Mesenchymal stem cell (in vitro differentiated cells and primary cell): ENCODE measurements at regions not wholly inside any gene's neighbourhood (a gene's known extent, or its start where the extent isn't known, plus 50 kb on each side); places are given as distances from the start of the nearest gene placed in this dataset.

Experiments used
- DNase-seq: peaks from one replicate; pipeline ENCODE4 v3.0.0-alpha.2; 2013
- H2AFZ ChIP-seq: one replicate; pipeline ENCODE4 v1.6.1; 2013; ENCODE audit warnings: low read depth, mild to moderate bottlenecking, control low read depth, inconsistent platforms, low read length, moderate library complexity
- H2AK5ac ChIP-seq: 2 replicates; pipeline ENCODE4 v1.6.1; 2013; ENCODE audit warnings: low read length, moderate library complexity, mild to moderate bottlenecking, inconsistent platforms; ENCODE audit not compliant: severe bottlenecking
- H2BK120ac ChIP-seq: one replicate; pipeline ENCODE4 v1.6.1; 2013; ENCODE audit warnings: low read depth, mild to moderate bottlenecking, inconsistent platforms, low read length, moderate library complexity
- H2BK12ac ChIP-seq, 2 experiments: one replicate each; pipeline ENCODE4 v1.6.1; 2013; ENCODE audit warnings: inconsistent platforms in 2 of 2, low read length in 2 of 2, mild to moderate bottlenecking in 2 of 2, moderate library complexity in 2 of 2, control low read depth in 1 of 2
- H2BK15ac ChIP-seq: one replicate; pipeline ENCODE4 v1.6.1; 2013; ENCODE audit warnings: mild to moderate bottlenecking, low read depth, inconsistent platforms; ENCODE audit not compliant: poor library complexity, severe bottlenecking
- H2BK5ac ChIP-seq: 2 replicates; pipeline ENCODE4 v1.6.1; 2013; ENCODE audit warnings: low read depth, mild to moderate bottlenecking, low read length, control low read depth, inconsistent platforms; ENCODE audit not compliant: poor library complexity, severe bottlenecking
- H3K14ac ChIP-seq, 2 experiments: one replicate each; pipeline ENCODE4 v1.6.1; 2013; ENCODE audit warnings: inconsistent platforms in 2 of 2, low read length in 2 of 2, control low read depth in 1 of 2, mild to moderate bottlenecking in 1 of 2, moderate library complexity in 1 of 2
- H3K18ac ChIP-seq, 2 experiments: one replicate each; pipeline ENCODE4 v1.6.1; 2013; ENCODE audit warnings: inconsistent platforms in 2 of 2, low read length in 2 of 2, control low read depth in 1 of 2, low read depth in 1 of 2, mild to moderate bottlenecking in 1 of 2
- H3K23ac ChIP-seq, 2 experiments: one replicate each; pipeline ENCODE4 v1.6.1; 2013; ENCODE audit warnings: inconsistent platforms in 2 of 2, low read length in 2 of 2, mild to moderate bottlenecking in 2 of 2, moderate library complexity in 2 of 2, control low read depth in 1 of 2
- H3K27ac ChIP-seq: 2 replicates; pipeline ENCODE4 v1.5.1; 2013; ENCODE audit warnings: mild to moderate bottlenecking, moderate library complexity, low read length, control low read depth, inconsistent platforms; ENCODE audit not compliant: poor library complexity, severe bottlenecking
- H3K27me3 ChIP-seq, 2 experiments: 2 replicates each; pipeline versions ENCODE4 v1.6.1 to v1.7.0; 2013; ENCODE audit warnings: low read length in 2 of 2, mild to moderate bottlenecking in 2 of 2, moderate library complexity in 2 of 2, control low read depth in 1 of 2, inconsistent platforms in 1 of 2; ENCODE audit not compliant: control insufficient read depth in 1 of 2, insufficient read depth in 1 of 2
- H3K36me3 ChIP-seq, 2 experiments: 2 replicates each; pipeline versions ENCODE4 v1.6.1 to v1.7.0; 2013; ENCODE audit warnings: low read length in 2 of 2, control low read depth in 1 of 2, inconsistent platforms in 1 of 2, low read depth in 1 of 2, mild to moderate bottlenecking in 1 of 2; ENCODE audit not compliant: insufficient read depth in 2 of 2, control insufficient read depth in 1 of 2
- H3K4ac ChIP-seq, 2 experiments: one replicate each; pipeline ENCODE4 v1.6.1; 2013; ENCODE audit warnings: inconsistent platforms in 2 of 2, low read length in 2 of 2, mild to moderate bottlenecking in 2 of 2, moderate library complexity in 2 of 2, control low read depth in 1 of 2, low read depth in 1 of 2
- H3K4me1 ChIP-seq: 2 replicates; pipeline ENCODE4 v1.6.1; 2013; ENCODE audit warnings: low read depth, low read length, control low read depth; ENCODE audit not compliant: control insufficient read depth, insufficient read depth
- H3K4me2 ChIP-seq: 2 replicates; pipeline ENCODE4 v1.6.1; 2013; ENCODE audit warnings: low read length, mild to moderate bottlenecking, inconsistent platforms; ENCODE audit not compliant: poor library complexity, severe bottlenecking
- H3K4me3 ChIP-seq, 2 experiments: 2 replicates each; pipeline versions ENCODE4 v1.5.1 to v1.7.0; 2013; ENCODE audit warnings: low read length in 2 of 2, mild to moderate bottlenecking in 2 of 2, control low read depth in 1 of 2, low read depth in 1 of 2; ENCODE audit not compliant: insufficient read depth in 1 of 2
- H3K79me1 ChIP-seq: replicated peaks from 2 replicates; pipeline ENCODE4 v1.6.1; 2013; ENCODE audit warnings: mild to moderate bottlenecking, control low read depth, low read length, inconsistent platforms; ENCODE audit not compliant: poor library complexity, severe bottlenecking
- H3K9ac ChIP-seq: 2 replicates; pipeline ENCODE4 v1.7.0; 2013; ENCODE audit warnings: mild to moderate bottlenecking, low read length, moderate library complexity
- H3K9me3 ChIP-seq: 2 replicates; pipeline ENCODE4 v1.7.0; 2013; ENCODE audit warnings: mild to moderate bottlenecking, low read length; ENCODE audit not compliant: control insufficient read depth
- H4K8ac ChIP-seq: one replicate; pipeline ENCODE4 v1.6.1; 2013; ENCODE audit warnings: inconsistent platforms, mild to moderate bottlenecking, low read length, moderate library complexity
- H4K91ac ChIP-seq: one replicate; pipeline ENCODE4 v1.6.1; 2013; ENCODE audit warnings: mild to moderate bottlenecking, low read length, inconsistent platforms
- WGBS: methylation state at CpG from one replicate; pipeline ENCODE4 v1.1.7; 2013; ENCODE audit warnings: mixed read lengths; 5-methylcytosine and 5-hydroxymethylcytosine counted together

DNA sequence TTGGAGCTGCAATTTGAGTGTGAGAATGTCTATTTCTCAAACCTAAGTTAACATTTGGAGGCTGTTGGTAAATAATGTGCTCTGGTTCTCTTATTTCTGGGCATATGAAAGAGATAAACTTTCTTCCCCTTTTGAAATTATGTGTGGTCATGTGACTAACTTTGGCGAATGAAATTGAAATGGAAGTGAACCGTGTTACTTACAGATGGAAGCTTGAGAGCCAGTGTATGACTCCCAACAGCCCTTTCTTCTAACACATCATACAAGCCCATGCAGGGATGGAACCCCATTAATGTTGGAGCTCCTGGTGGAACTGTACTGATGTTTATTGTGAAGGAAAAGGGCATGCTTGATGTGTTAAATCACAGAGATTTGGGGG, 725.8 kb downstream of the TSN start:
- Histone ChIP-seq H3K14ac (no peak overlapping the region), H2BK15ac (no peak overlapping the region), H2BK5ac (no peak overlapping the region), H3K4me1 (no peaks in the 10 kb centered on the region), H2AFZ (no peak overlapping the region), H3K18ac (no peak overlapping the region), H3K79me1 (no peaks in the 10 kb centered on the region), H2BK12ac (no peak overlapping the region), H3K4ac (no peak overlapping the region), H3K4me2 (no peak overlapping the region), H2AK5ac (no peak overlapping the region), H3K4me3 (no peak overlapping the region), H3K27me3 (no peaks in the 10 kb centered on the region), H4K8ac (no peak overlapping the region), H3K36me3 (no peaks in the 10 kb centered on the region), H2BK120ac (no peak overlapping the region), H3K9ac (no peak overlapping the region), H3K9me3 (no peaks in the 10 kb centered on the region), H3K23ac (no peak overlapping the region), H4K91ac (no peak overlapping the region), H3K27ac (no peak overlapping the region)
- DNase-seq: no peak
- no CpG with 5 or more reads among the region's 2 CpGs for WGBS

DNA sequence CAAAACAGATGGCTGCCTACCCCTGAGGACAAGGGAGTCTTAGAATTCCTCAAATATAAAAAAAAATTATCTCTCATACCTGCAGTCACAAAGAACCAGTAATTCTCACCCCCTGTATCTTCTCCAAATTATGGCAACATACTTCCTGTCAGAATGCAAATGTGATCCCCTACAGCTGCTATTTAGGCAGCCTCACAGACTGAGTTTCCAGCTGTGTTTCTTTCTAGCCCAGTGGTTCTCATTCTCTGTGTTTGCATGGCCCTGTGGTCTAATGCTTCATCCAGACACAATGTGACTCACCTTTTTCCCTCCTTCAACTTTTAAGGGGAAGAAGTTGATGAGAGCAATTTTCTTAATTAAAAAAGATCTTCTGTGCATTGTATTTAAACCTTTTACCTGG, 726.3 kb downstream of the TSN start:
- Histone ChIP-seq H3K27ac (no peak overlapping the region), H3K36me3 (no peaks in the 10 kb centered on the region), H2AK5ac (no peak overlapping the region), H2BK120ac (no peak overlapping the region), H2AFZ (no peak overlapping the region), H3K79me1 (no peaks in the 10 kb centered on the region), H4K8ac (no peak overlapping the region), H3K4me1 (no peaks in the 10 kb centered on the region), H3K23ac (no peak overlapping the region), H3K9me3 (no peaks in the 10 kb centered on the region), H3K9ac (no peak overlapping the region), H2BK15ac (no peak overlapping the region), H3K14ac (no peak overlapping the region), H2BK5ac (no peak overlapping the region), H3K4me2 (no peak overlapping the region), H3K4ac (no peak overlapping the region), H2BK12ac (no peak overlapping the region), H3K4me3 (no peak overlapping the region), H3K27me3 (no peaks in the 10 kb centered on the region), H4K91ac (no peak overlapping the region), H3K18ac (no peak overlapping the region)
- no peak for DNase-seq

DNA sequence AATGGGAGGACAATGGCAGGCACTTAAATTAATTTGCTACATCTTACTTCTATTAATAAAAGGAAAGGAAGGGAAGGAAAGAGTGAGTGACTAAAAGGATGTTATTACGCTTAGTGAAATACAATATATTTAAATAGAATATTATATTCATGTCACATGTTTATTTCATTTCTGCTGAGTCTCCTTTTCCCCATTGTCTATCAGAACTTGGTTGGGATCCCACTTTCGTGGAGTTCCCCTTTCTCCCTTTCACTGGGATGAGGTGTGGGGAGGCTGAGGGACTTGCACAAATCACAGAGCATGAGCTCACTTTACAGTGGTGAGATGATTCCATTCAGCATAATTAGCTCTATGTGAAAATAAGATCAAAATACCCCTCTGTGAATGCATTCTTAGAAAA, 730.6 kb downstream of the TSN start:
- Histone ChIP-seq H4K91ac (no peak overlapping the region), H2BK15ac (no peak overlapping the region), H3K23ac (no peak overlapping the region), H2AFZ (no peak overlapping the region), H2AK5ac (no peak overlapping the region), H4K8ac (no peak overlapping the region), H3K9me3 (no peaks in the 10 kb centered on the region), H3K36me3 (no peaks in the 10 kb centered on the region), H3K4me1 (no peaks in the 10 kb centered on the region), H2BK5ac (no peak overlapping the region), H3K4me2 (no peak overlapping the region), H3K79me1 (no peaks in the 10 kb centered on the region), H2BK120ac (no peak overlapping the region), H3K27ac (no peak overlapping the region), H3K9ac (no peak overlapping the region), H3K4ac (no peak overlapping the region), H3K27me3 (no peaks in the 10 kb centered on the region), H2BK12ac (no peak overlapping the region), H3K4me3 (no peak overlapping the region), H3K14ac (no peak overlapping the region), H3K18ac (no peak overlapping the region)
- DNase-seq: no peak
- 80% methylated on average over 1 of the region's 2 CpGs for WGBS

DNA sequence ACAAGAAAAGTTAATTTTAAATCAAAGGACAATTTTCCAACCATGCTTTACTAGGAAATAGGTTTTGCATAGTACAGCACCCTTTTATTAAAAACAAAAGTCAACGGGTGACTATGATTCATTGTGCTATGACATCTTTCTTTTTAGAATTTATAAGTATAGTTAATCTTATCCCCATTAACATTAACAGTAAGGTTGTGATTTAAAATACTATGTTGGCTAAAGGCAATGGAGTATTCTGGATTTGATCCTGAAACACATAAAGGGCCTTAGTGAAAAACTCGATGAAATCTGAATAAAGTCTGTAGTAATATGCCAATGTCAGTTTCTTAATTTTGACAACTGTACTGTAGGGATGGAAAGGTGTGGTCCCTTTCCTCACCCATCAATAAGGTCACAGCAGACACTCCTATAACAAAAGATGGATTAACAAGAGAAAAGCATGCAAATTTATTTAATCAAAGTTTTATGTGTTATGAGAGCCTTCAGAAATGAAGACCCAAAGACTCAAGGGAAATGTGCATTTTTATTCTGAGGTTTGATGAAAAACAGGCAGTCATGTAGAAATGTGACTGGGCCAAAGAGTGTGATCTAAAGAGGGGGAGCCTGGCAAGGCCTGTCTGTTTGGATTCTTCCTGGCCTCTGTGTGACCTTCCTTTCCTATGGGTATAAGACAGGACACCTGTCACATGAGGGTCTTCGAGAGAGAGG, 731.4 kb downstream of the TSN start:
- no peak overlapping the region for H3K23ac ChIP-seq
- no peak overlapping the region for H2BK12ac ChIP-seq
- H3K79me1 ChIP-seq: no peaks in the 10 kb centered on the region
- H3K18ac ChIP-seq: no peak overlapping the region
- H3K9me3 ChIP-seq: no peaks in the 10 kb centered on the region
- H4K8ac ChIP-seq: no peak overlapping the region
- H2BK5ac ChIP-seq: no peak overlapping the region
- H2AK5ac ChIP-seq: no peak overlapping the region
- no peak overlapping the region for H3K4me3 ChIP-seq
- DNase-seq: no peak
- no peaks in the 10 kb centered on the region for H3K27me3 ChIP-seq
- H3K27ac ChIP-seq: no peak overlapping the region
- H3K14ac ChIP-seq: no peak overlapping the region
- H3K4me2 ChIP-seq: no peak overlapping the region
- H3K36me3 ChIP-seq: no peaks in the 10 kb centered on the region
- 71% methylated on average over 2 of the region's 3 CpGs for WGBS
- H3K4me1 ChIP-seq: no peaks in the 10 kb centered on the region
- H2AFZ ChIP-seq: no peak overlapping the region
- no peak overlapping the region for H4K91ac ChIP-seq
- no peak overlapping the region for H2BK120ac ChIP-seq
- H2BK15ac ChIP-seq: no peak overlapping the region
- no peak overlapping the region for H3K9ac ChIP-seq
- H3K4ac ChIP-seq: no peak overlapping the region
